ENCODE measurements at regions not wholly inside any gene's neighbourhood (a gene's known extent, or its start where the extent isn't known, plus 50 kb on each side); places are given as distances from the start of the nearest gene placed in this dataset.
"Not testable (repeated sequence)": the region's sequence is repeated elsewhere in the genome, so short reads cannot be mapped to it uniquely, and the experiment has no call there.

DNA sequence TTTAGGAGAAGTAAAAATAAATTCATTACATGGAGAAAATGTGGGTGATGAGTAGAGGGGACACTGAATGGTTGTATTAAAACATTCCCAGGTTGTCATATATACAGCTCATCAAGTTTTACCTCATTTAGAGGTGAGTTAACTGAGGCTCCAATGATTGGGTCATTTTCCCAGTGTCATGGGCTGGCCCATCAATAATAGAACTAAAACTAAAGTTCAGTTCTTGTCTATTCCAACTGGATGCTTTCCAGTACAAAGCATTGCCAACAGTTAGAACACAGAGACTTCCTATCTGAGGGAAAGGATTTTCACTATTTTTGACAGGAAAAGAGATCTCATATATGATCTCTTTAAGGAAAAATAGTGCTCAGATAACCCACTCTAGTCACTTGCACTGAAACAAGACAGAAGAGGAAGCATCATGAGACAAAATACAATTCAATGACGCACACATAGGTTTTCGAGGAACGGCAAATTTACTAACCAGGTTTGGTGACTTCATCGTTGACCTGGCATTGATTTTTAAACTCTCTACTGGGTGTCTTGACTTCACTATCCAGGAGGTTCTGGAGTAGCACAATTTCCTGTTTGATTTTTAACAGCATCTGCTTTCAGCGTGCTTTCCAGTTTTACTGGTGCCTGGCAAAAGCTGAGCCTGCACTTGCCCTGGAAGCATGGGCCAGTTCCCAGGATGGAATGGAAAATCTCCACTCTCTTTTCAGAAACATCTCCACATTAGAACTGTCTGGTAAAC is 195.5 kb upstream of the FBXL4 start:
- ATAC-seq (no peak), DNase-seq (no peak)
- Histone ChIP-seq H2AFZ (ENCODE audit: low read length) (no peak overlapping the region), H3K79me2 (ENCODE audit: low read length) (no peaks in the 10 kb centered on the region), H3K4me3 (ENCODE audit: low read length) (no peak overlapping the region), H3F3A (ENCODE audit: low read length, unreplicated experiment) (no peaks in the 10 kb centered on the region), H3K4me2 (ENCODE audit: low read length) (no peak overlapping the region), H4K20me1 (ENCODE audit: low read length) (no peaks in the 10 kb centered on the region), H3K36me3 (ENCODE audit: low read depth, low read length) (no peaks in the 10 kb centered on the region), H3K4me1 (ENCODE audit: insufficient read depth, low read length) (no peaks in the 10 kb centered on the region), H3K9me2 (replicated peaks; ENCODE audit: low read length) (no peaks in the 10 kb centered on the region), H3K9me3 (ENCODE audit: low read length) (no peaks in the 10 kb centered on the region), H3K9ac (ENCODE audit: low read length) (no peak overlapping the region), H3K27ac (ENCODE audit: low read length) (no peak overlapping the region), H3K27me3 (ENCODE audit: low read length) (peaks cover 46% of the 10 kb centered on the region)
- ChIA-PET POLR2A (ENCODE audit: unreplicated experiment) (no interaction called here), CTCF (no interaction called here)
- no TSS peak for BruUV-seq (replicated peaks)
- intact Hi-C loops (cut with micrococcal nuclease), result no loop called here
- TF ChIP-seq EZH2phosphoT487 (IDR thresholded peaks at IDR 0.05; ENCODE audit: borderline replicate concordance, low read length) (no peak), EZH2 (IDR thresholded peaks at IDR 0.05; ENCODE audit: low read length, unreplicated experiment) (no peak), CTCF (conservative IDR thresholded peaks at IDR 0.05; ENCODE audit: low read depth, low read length) (no peak)

GRCh38 chr6:99141906-99142305 is 194.2 kb upstream of the FBXL4 start:
- H3K27ac ChIP-seq (ENCODE audit: low read length); BruUV-seq (replicated peaks); H3K9me2 ChIP-seq (replicated peaks; ENCODE audit: low read length); H3F3A ChIP-seq (ENCODE audit: low read length, unreplicated experiment); H3K4me3 ChIP-seq (ENCODE audit: low read length); H3K4me2 ChIP-seq (ENCODE audit: low read length); DNase-seq; ATAC-seq; H2AFZ ChIP-seq (ENCODE audit: low read length); H3K4me1 ChIP-seq (ENCODE audit: insufficient read depth, low read length); intact Hi-C loops (cut with micrococcal nuclease); CTCF ChIA-PET; H3K9ac ChIP-seq (ENCODE audit: low read length); H3K9me3 ChIP-seq (ENCODE audit: low read length); POLR2A ChIA-PET (ENCODE audit: unreplicated experiment); H4K20me1 ChIP-seq (ENCODE audit: low read length); H3K79me2 ChIP-seq (ENCODE audit: low read length); H3K36me3 ChIP-seq (ENCODE audit: low read depth, low read length): not testable (repeated sequence)
- peaks cover 45% of the 10 kb centered on the region for H3K27me3 ChIP-seq (ENCODE audit: low read length)

- H4K20me1 ChIP-seq (ENCODE audit: low read length), result no peaks in the 10 kb centered on the region
- intact Hi-C loops (cut with micrococcal nuclease), result no loop called here
- H3K4me1 ChIP-seq (ENCODE audit: insufficient read depth, low read length), result no peaks in the 10 kb centered on the region
- POLR2A ChIA-PET (ENCODE audit: unreplicated experiment), result no interaction called here
- no peak overlapping the region for H2AFZ ChIP-seq (ENCODE audit: low read length)
- H3K4me2 ChIP-seq (ENCODE audit: low read length), result no peak overlapping the region
- H3K79me2 ChIP-seq (ENCODE audit: low read length), result no peaks in the 10 kb centered on the region
- no peaks in the 10 kb centered on the region for H3K9me3 ChIP-seq (ENCODE audit: low read length)
- peaks cover 23% of the 10 kb centered on the region for H3K27me3 ChIP-seq (ENCODE audit: low read length)
- no TSS peak for BruUV-seq (replicated peaks)
- no peak overlapping the region for H3K9ac ChIP-seq (ENCODE audit: low read length)
- H3K9me2 ChIP-seq (replicated peaks; ENCODE audit: low read length), result no peaks in the 10 kb centered on the region
- no peak for ATAC-seq
- CTCF ChIA-PET, result no interaction called here
- H3K27ac ChIP-seq (ENCODE audit: low read length), result no peak overlapping the region
- no peak for TF ChIP-seq CTCF (conservative IDR thresholded peaks at IDR 0.05; ENCODE audit: low read depth, low read length)
- TF ChIP-seq EZH2phosphoT487 (IDR thresholded peaks at IDR 0.05; ENCODE audit: borderline replicate concordance, low read length), result no peak
- no peak for TF ChIP-seq EZH2 (IDR thresholded peaks at IDR 0.05; ENCODE audit: low read length, unreplicated experiment)
- no peak overlapping the region for H3K4me3 ChIP-seq (ENCODE audit: low read length)
- no peaks in the 10 kb centered on the region for H3F3A ChIP-seq (ENCODE audit: low read length, unreplicated experiment)
- H3K36me3 ChIP-seq (ENCODE audit: low read depth, low read length), result no peaks in the 10 kb centered on the region
- DNase-seq, result no peak
These were observed 190.7 kb upstream of the FBXL4 start for GRCh38 chr6:99138445-99138844.
